Glomerular visceral epithelial cell (primary cell): ENCODE measurements at regions not wholly inside any gene's neighbourhood (a gene's known extent, or its start where the extent isn't known, plus 50 kb on each side); places are given as distances from the start of the nearest gene placed in this dataset.

Source experiments
- DNase-seq: peaks from one replicate; pipeline ENCODE4 v3.0.0-alpha.2; 2016; ENCODE audit errors: extremely low spot score

GRCh38 chr7:46725136-46725535, 804.1 kb upstream of the IGFBP3 start:
- DNase-seq = no peak

GRCh38 chr7:46723742-46724141, 802.7 kb upstream of the IGFBP3 start:
- no peak for DNase-seq

DNA sequence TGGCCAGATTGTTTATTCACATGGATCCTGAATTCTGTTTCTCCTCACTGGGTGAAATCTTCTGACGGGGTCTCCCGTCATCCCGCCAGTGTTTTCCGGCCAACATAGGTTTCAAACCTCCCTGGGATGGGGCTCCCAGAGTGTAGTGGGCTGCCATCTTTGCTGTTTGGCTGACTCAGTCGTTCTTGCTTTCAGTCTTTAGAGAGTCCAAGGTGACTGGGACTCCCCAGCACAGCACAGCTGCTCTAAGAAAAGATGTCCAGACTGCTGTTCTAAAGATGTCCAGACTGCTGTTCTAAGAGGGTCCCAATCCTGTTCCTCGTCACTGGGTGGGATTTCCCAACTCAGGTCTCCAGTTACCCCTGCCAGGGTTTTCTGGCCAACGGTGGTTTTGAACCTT, 801.9 kb upstream of the IGFBP3 start:
- DNase-seq = no peak

DNA sequence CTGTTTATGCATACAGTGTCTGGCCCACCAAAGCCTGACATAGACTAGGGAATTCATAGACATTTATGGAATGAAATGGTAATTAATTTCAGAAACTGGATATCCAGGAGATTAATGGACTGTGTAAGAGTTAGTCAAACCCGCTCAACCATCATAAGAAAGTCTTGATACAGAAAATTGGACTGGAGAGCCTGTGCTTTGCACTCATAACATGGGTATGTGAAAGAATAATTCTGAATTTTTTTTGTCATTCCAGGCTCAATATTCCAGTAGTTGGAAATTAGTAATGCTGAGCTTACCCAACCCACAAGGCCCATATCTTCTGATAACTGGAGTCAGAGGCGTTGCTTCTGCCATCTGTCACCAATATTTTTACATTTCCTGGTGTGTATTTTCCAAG, 799.7 kb upstream of the IGFBP3 start:
- DNase-seq = no peak

DNA sequence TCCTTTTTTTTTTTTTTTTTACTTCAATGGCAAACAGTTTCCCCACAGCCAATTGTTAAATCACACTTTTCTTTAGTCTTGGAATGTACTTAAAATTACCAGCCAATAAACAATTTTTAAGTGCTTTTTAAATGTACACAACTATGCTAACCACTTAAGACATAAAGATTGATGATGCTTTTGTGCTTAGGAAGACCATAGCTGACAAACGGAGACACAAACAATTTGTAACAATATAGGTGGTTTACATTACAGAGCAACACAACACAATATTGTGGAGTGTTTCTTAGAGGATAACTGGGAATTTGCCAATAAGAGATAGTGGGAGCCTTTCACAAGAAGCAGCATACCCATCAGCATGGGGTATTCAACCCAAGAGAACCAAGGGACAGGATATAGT, 798.5 kb upstream of the IGFBP3 start:
- DNase-seq = no peak

- DNase-seq = no peak
Observed at GRCh38 chr7:46716926-46717325, 795.9 kb upstream of the IGFBP3 start.

- DNase-seq = no peak
Observed at GRCh38 chr7:46715579-46715978, 794.5 kb upstream of the IGFBP3 start.

DNA sequence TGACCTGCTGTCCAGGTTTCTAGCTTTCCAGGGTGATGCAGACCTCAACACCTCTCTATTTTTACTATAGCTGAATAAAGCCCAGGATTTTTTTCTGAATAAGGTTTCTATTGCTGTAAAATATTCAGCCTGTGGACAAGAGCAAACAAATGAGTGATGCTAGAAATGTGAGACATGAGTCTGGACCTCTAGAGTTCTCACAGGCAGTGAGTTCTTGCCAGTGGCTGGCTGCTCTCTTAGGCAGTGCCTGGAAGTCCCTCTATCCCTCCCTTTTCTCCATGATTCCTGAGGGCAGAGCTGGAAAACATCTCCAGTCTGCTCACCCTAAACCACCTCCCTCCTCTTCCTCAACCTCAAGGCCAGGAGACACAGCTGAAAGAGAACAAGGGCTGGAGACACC, 793.8 kb upstream of the IGFBP3 start:
- DNase-seq = no peak

DNA sequence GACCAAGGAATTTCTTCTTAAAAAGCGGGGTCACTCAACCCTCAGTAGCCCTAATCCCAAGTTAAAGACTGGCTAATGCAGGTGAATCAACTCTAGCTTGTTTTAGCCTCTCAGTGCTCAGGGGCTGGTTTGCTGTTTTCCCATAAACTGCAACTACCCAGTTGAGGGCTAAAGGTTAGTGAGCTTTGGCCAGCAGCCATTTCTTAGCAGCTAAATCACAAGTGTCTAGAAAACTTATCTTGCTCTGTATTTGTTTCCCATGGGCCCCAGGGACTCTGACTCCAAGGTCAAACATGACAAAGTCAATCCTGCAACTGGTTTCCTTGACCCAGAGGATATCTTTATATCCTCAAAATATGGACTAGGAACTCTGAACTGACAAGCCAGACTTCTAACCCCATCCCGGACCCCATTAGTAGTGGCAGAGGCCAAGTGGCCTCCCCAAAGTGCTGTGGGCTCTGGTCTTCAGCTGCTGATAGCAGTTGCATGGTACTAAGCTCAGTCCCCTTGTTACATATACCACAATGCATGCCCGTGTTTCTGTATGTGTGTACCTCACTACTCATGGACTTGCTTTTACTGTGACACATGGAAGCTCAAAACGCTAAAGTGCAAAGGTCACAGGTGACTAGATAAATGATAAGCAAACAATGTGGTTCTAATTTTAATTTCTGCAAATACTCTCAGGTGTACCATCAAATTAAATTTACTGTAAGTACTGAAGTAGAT, 793.0 kb upstream of the IGFBP3 start:
- DNase-seq = no peak

DNA sequence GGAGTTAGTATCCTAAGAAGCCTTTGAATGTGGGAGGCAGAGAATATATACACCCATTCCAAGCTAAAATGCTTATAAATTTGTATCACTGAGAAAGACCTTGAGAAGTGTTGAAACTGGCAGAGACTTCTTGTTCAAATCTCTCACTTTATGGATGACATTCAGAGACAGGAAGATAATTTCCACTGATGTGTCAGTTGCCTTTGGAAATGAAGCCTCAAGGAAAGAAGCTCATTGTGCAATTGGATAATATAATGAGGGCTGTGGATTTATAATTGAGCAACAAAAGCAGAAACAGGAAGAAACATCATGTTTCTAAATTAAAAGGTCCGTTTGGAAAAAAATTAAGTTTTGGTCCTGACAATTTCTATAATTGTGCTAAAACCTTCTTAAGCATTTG, 789.9 kb upstream of the IGFBP3 start:
- DNase-seq = no peak

- peak; percentile 29 for DNase-seq
Observed at GRCh38 chr7:46707973-46708372, 786.9 kb upstream of the IGFBP3 start.

- peak; percentile 45 for DNase-seq
Observed at GRCh38 chr7:46705386-46706255, 784.5 kb upstream of the IGFBP3 start.

GRCh38 chr7:46696741-46697140, 775.7 kb upstream of the IGFBP3 start:
- DNase-seq = no peak

DNA sequence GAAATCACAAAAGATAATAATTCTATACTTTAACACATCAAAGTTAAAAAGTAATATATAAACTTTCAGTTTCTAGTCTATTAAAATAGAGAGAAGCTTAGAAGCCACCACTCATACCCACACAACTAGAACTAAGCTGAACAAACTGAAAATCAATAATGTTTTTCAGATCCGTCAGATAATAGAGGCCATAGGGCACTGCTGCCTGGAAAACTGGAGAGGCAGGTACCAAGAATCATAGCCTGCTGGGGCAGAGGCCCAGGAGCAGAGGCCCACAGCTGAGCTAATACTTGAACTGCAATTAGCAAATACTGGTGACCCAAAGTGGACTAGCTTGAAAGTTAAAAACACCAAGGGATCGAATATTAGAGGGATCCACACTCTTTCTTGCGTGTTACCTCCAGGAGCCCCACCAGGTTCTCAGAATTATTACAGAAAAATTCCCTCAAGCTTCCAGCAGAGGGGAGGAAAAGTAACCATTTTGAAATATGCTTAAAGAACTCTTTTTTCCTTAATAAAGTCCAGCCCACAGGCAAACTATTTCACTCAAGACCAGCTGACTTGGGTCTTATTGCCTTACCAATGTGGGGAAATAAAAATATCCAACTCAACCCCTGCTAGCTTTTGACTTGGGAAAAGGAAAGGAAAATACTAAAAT, 774.1 kb upstream of the IGFBP3 start:
- no peak for DNase-seq

DNA sequence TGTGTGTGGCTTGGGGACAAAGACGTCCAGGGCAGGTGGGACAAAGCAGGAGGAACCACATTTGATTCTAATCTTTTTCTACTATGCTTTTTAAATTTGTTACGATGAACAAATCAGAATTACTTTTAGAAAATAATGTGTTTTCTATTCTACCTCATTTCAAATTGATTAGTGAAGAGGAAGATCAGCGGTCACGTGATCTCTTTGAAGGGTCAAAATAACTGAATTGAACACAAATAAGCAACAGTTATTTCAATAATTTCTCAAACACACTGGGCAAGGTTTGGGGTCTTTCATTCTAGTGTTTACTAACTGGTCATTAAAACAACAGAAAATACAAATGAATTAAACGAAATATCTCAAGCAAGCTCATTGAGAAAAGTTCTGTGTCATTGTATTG, 773.0 kb upstream of the IGFBP3 start:
- DNase-seq = no peak

DNA sequence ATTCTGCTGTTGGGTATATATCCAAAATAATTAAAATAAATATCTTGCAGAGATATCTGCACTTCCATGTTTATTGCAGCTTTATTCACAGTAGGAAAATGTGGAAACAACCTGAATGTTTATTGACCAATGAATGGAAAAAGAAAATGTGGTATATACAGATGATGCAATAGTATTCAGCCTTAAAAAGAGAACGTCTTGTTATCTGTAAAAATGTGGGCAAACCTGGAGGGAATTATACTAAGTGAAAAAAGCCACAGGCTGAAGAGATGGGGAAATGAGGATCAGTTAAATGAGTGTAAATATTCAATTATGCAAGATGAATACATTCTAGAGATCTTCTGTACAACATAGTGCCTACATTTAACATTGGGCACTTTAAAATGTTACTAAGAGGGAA, 766.1 kb upstream of the IGFBP3 start:
- no peak for DNase-seq

GRCh38 chr7:46685051-46685450, 764.0 kb upstream of the IGFBP3 start:
- no peak for DNase-seq

DNA sequence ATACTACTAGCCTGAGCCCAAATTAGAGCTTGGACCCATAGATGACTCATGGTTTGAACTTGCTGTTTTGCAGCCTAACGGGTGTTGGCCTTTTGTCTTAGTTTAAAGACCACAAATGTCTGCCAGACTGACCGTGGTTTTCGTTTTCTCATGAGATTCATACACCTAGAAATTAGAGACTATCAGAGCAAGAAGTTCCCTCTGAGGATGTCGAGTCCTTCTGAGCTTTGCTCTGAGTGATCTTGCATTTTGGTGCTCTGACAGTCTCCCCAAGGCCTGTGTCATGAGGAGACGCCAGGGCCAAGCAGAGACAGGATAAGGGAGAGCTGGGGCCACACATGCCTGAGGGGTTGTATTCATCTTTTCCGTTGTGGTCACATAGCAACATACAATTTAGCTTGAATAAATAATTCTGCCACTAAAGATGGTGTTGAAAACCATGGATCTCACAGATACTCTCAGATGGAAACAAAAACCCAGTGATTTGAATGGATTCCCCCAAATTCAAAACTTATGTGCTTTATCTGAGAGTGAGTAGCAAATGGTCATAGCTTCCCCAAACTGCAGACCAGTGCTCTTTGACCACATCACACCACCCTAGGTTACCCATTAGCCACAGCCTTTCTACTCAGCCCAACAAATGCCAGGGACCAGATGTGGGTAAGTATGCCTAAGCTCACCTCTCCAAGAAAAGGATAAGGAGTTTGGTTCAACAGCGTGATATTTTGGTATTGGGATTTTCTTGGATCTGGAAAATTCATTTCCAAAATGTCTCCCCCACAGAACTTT, 762.0 kb upstream of the IGFBP3 start:
- DNase-seq = peak; percentile 70

GRCh38 chr7:46681865-46682503, 760.9 kb upstream of the IGFBP3 start:
- no peak for DNase-seq

DNA sequence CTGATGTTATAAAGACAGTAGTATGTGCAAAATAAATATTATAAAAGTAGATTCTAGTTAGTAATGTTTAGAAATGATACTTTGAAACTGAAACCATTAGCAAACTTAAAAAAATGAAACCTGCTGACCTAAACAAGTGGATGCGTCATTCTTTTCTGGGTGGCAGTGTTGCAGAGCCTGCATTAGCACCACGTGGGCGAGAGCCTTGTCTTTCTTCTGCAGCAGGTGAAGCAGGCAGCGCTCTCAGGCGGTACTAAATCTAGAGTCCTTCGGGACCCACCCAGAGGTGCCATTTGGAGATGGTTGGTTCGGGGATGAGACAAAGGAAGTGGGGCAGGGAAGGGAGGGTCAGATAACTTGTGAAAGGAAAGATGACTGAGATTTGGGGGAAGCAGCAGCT, 759.1 kb upstream of the IGFBP3 start:
- peak; percentile 48 for DNase-seq

- DNase-seq = peak; percentile 49
Observed at GRCh38 chr7:46679671-46680070, 758.6 kb upstream of the IGFBP3 start.
